ENCODE measurements at regions not wholly inside any gene's neighbourhood (a gene's known extent, or its start where the extent isn't known, plus 50 kb on each side); places are given as distances from the start of the nearest gene placed in this dataset.

- Mint-ChIP-seq H3K4me1 (peaks cover 29% of the 10 kb centered on the region), H3K36me3 (ENCODE audit: low read depth) (no peaks in the 10 kb centered on the region), H3K9me3 (peaks cover 2% of the 10 kb centered on the region), H3K4me3 (no peak overlapping the region), H3K27me3 (ENCODE audit: low read depth) (no peaks in the 10 kb centered on the region), H3K27ac (no peak overlapping the region)
- no peak for TF ChIP-seq CTCF (IDR thresholded peaks at IDR 0.05; ENCODE audit: unreplicated experiment in 3 of 3)
Observed at GRCh38 chr18:24582771-24583170, 122.3 kb downstream of the HRH4 start.

DNA sequence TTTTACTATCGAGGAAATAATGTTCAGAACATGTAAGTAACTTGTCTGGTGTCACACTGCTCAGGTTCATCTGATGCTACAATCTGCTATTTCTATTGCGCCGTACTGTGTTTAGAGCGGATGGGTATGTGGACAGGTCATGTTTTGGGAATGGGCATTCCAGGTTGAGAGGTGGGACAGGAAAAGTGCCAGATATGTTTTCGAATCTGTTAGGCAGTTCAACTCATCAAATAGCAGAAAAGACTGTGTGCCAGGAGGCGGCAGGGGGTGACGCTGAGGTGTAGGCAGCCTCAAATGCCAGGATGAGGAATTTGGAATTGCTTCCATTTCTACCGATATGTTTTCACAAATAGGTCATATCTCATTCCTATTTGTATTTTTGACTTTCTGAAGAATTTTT lies 123.8 kb downstream of the HRH4 start:
- H3K4me3 Mint-ChIP-seq = no peak overlapping the region
- no peak overlapping the region for H3K27ac Mint-ChIP-seq
- no peak for TF ChIP-seq CTCF (IDR thresholded peaks at IDR 0.05; ENCODE audit: unreplicated experiment in 3 of 3)
- H3K36me3 Mint-ChIP-seq (ENCODE audit: low read depth) = no peaks in the 10 kb centered on the region
- peaks cover 2% of the 10 kb centered on the region for H3K9me3 Mint-ChIP-seq
- peaks cover 29% of the 10 kb centered on the region for H3K4me1 Mint-ChIP-seq
- no peaks in the 10 kb centered on the region for H3K27me3 Mint-ChIP-seq (ENCODE audit: low read depth)

DNA sequence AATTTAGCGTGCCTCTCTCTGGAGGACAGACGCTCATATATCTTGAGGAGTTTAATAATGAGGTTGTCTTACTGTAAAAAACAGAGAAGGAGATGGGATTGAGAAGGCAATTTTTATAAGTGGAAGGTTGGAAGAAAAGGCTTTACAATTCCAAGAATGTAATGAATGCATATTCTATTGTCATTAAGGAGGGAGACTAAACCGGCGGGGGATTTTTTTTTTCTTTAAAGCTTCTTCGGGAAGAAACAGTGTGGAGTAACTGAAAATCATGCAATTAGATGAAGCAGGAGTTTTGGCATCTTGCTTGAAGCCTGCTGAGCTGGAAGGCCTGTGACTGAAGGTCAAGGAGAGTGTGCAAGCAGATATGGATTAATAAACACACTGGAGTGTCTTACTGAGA lies 124.4 kb downstream of the HRH4 start:
- H3K27ac Mint-ChIP-seq = peak overlapping the region in 1 of 3 experiments; percentile 1
- H3K4me3 Mint-ChIP-seq = no peak overlapping the region
- no peaks in the 10 kb centered on the region for H3K36me3 Mint-ChIP-seq (ENCODE audit: low read depth)

GRCh38 chr18:24585996-24586566 lies 125.6 kb downstream of the HRH4 start:
- Mint-ChIP-seq H3K4me3 (no peak overlapping the region), H3K27ac (no peak overlapping the region)

More for the DNA sequence above, 124.4 kb downstream of the HRH4 start:
- no peak for TF ChIP-seq CTCF (IDR thresholded peaks at IDR 0.05; ENCODE audit: unreplicated experiment in 3 of 3)
- Mint-ChIP-seq H3K4me1 (peaks cover 29% of the 10 kb centered on the region), H3K27me3 (ENCODE audit: low read depth) (no peaks in the 10 kb centered on the region), H3K9me3 (no peaks in the 10 kb centered on the region)

DNA sequence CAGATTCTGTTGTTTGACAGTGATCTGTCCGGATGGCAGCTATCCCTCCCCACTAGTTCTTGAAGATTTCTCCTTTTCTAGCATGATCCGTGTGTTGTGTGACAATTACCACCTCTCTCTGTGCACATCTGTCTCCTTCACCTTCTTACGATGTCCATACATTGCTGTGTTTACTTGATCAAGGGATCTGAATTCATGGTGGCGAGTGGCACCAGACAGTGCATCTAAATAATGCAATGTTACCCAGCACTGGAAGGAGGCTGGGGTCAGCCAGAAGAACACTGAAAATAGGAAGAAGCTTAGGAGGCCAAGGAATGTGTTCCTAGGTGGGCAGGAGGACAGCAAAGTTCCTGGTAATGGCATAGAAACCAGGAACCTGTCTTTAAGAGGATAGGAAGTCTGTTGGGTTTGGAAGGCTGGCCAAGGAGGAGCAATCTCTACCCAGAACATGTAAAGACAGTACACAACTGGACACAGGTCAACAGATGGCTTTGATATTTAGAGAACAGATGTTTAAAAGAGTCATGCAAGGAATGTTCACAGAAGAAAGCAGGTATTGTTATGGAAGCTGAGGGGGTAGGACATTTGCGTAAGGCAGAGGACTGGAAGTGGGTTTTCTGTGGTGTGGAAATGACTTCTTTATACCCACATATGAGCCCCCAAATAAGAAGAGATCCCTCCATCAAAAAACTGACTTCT lies 126.4 kb downstream of the HRH4 start:
- Mint-ChIP-seq H3K4me1 (peaks cover 29% of the 10 kb centered on the region), H3K9me3 (no peaks in the 10 kb centered on the region), H3K27ac (no peak overlapping the region), H3K27me3 (ENCODE audit: low read depth) (no peaks in the 10 kb centered on the region), H3K4me3 (no peak overlapping the region), H3K36me3 (ENCODE audit: low read depth) (no peaks in the 10 kb centered on the region)
- TF ChIP-seq CTCF (IDR thresholded peaks at IDR 0.05; ENCODE audit: unreplicated experiment in 3 of 3) = no peak

More at GRCh38 chr18:24585996-24586566, 125.6 kb downstream of the HRH4 start:
- Mint-ChIP-seq H3K9me3 (no peaks in the 10 kb centered on the region), H3K27me3 (ENCODE audit: low read depth) (no peaks in the 10 kb centered on the region), H3K36me3 (ENCODE audit: low read depth) (no peaks in the 10 kb centered on the region), H3K4me1 (peaks cover 29% of the 10 kb centered on the region)
- no peak for TF ChIP-seq CTCF (IDR thresholded peaks at IDR 0.05; ENCODE audit: unreplicated experiment in 3 of 3)

GRCh38 chr18:24588440-24588839 lies 128.0 kb downstream of the HRH4 start:
- H3K4me3 Mint-ChIP-seq = no peak overlapping the region
- TF ChIP-seq CTCF (IDR thresholded peaks at IDR 0.05; ENCODE audit: unreplicated experiment in 3 of 3) = no peak
- H3K36me3 Mint-ChIP-seq (ENCODE audit: low read depth) = no peaks in the 10 kb centered on the region
- no peaks in the 10 kb centered on the region for H3K9me3 Mint-ChIP-seq
- peaks cover 29% of the 10 kb centered on the region for H3K4me1 Mint-ChIP-seq
- H3K27ac Mint-ChIP-seq = no peak overlapping the region
- no peaks in the 10 kb centered on the region for H3K27me3 Mint-ChIP-seq (ENCODE audit: low read depth)
